Ammon's horn (tissue), 1 donor: ENCODE measurements at regions not wholly inside any gene's neighbourhood (a gene's known extent, or its start where the extent isn't known, plus 50 kb on each side); places are given as distances from the start of the nearest gene placed in this dataset.

Experiments
- DNase-seq: peaks from one replicate; pipeline ENCODE4 v3.0.0-alpha.2; 2016; ENCODE audit warnings: low spot score

DNA sequence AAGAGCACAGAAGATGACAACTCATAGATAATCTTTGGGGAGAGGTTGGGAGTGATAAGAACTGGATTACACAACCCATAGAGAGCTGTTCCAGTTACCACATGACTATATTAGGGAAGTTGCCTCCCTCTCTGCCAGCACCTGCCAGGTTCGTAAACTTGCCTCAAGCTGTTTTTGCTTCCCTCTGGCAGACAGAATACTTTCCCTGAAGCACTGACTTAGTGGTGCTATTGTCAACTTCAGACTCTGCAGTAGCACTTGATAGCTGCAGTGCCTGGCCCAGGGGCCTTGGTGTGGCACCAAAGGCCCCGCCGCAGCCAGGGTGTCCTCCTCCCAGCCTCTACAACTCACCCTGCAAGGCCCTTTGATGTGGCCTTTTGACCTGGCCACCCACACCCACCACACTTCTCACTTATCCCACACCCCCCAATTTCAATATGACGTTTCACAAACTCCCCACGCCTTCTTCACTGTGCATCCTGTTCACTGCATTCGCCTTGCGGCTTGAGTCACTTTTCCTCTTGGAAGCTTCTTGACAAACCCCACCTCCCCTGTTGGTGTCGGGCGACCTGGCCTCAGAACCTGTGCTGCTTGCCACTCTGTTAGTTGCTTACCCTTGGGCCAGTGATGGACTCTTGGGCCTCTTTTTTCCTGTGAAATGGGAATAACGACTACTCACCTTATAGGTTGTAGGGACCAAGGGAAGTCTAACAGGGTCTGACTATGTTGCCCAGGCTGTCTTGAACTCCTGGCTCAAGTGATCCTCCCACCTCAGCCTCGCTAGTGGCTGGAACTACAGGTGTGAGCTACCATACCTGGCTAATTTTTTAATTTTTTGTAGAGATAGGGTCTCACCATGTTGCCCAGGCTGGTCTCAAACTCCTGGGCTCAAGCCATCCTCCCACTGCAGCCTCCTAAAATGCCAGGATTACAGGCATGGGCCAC, 50.2 kb upstream of the PODXL start:
- no peak for DNase-seq
